IPS-NIHi11 (cell line): ENCODE measurements at regions not wholly inside any gene's neighbourhood (a gene's known extent, or its start where the extent isn't known, plus 50 kb on each side); places are given as distances from the start of the nearest gene placed in this dataset.

Experiments
- DNase-seq: peaks from one replicate; pipeline ENCODE4 v3.0.0; 2012; ENCODE audit warnings: mixed read lengths, low spot score

DNA sequence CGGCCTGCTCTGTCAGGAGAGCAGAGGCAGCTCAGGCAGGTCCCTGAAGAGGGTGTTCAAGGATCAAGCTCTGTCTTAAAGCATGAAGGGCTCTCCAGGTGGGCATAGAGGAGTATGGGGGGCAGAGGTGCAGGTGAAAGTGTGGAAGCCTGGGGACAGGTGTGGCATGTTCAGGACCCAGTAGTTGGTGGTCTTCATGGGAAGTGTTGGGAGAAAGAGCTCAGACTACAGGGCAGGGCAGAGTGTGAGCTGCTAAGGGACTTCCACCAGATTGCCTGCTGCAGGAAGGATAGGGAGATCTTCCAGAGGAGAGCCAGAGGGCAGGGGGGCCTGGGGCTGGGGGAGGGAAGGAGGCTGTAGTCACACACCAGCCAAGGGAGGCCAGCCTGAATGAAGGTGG lies 156.5 kb upstream of the GDF10 start:
- no peak for DNase-seq

DNA sequence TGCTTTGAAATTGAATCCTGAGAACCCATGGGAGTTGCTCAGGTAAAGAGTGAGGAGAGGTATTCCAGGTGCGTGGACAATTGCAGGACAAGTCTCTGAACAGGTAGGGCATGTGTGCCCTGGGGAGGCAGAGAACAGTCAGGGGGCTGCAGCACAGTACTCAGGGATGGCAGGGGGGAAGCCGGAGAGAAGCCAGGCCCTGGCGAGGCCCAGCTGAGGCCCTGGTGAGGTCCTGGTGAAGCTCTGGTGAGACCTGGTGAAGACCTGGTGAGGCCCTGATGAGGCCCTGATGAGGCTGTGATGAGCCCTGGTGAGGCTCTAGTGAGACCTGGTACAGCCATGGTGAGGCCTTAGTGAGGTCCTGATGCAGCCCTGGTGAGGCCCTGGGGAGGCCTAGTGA lies 155.5 kb upstream of the GDF10 start:
- DNase-seq: no peak

GRCh38 chr10:47145290-47145934 lies 154.6 kb upstream of the GDF10 start:
- no peak for DNase-seq

GRCh38 chr10:47146572-47146971 lies 153.4 kb upstream of the GDF10 start:
- DNase-seq: no peak

- no peak for DNase-seq
These were observed 152.8 kb upstream of the GDF10 start for GRCh38 chr10:47147186-47147585.

DNA sequence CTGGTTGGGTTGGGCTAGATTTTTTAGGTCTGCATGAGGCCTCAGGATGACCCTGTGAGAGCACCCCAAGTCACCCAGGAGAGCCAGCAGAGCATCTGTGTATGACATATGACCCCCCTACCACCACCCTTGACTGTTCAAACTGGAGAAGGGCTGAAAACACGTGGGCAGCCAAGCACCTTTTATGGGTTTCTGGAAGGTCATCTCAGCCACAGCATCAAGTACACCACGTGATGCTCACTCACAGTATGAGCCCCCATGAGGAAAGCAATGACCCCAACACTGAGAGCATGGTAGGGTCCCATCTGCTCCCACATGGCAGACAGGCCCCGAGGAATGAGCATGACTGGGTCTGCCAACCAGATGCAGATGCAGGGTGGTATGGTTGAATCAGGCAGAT lies 149.4 kb upstream of the GDF10 start:
- DNase-seq: no peak

DNA sequence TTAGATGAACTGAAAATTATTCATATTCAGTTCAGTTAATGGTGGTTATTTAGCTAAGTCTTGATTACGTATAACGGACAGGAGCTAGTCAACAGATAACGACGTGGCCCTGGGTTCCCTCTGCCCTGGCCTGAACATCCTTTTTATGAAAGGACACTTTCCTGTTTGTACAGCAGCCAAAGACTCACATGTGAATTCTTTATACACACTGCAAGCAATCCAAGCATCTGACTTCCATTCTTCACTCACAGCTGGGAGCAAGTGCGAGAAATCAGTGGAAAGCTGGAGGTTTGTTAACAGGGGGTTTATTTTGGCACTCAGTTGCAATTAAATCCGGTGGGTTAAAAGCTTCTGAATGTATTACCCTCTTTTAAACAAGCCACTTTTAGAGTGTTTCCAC lies 148.1 kb upstream of the GDF10 start:
- no peak for DNase-seq

GRCh38 chr10:47152861-47153349 lies 147.1 kb upstream of the GDF10 start:
- peak; percentile 31 for DNase-seq

- no peak for DNase-seq
These were observed 145.2 kb upstream of the GDF10 start for GRCh38 chr10:47154762-47155161.

GRCh38 chr10:47156873-47157272 lies 143.1 kb upstream of the GDF10 start:
- no peak for DNase-seq

GRCh38 chr10:47158116-47159071 lies 141.6 kb upstream of the GDF10 start:
- DNase-seq: no peak

GRCh38 chr10:47159361-47160260 lies 140.4 kb upstream of the GDF10 start:
- no peak for DNase-seq

GRCh38 chr10:47160261-47160908 lies 139.6 kb upstream of the GDF10 start:
- no peak for DNase-seq

- no peak for DNase-seq
These were observed 139.0 kb upstream of the GDF10 start for GRCh38 chr10:47160967-47161366.

- DNase-seq: no peak
These were observed 138.5 kb upstream of the GDF10 start for GRCh38 chr10:47161465-47161864.

GRCh38 chr10:47164126-47164799 lies 135.7 kb upstream of the GDF10 start:
- no peak for DNase-seq

DNA sequence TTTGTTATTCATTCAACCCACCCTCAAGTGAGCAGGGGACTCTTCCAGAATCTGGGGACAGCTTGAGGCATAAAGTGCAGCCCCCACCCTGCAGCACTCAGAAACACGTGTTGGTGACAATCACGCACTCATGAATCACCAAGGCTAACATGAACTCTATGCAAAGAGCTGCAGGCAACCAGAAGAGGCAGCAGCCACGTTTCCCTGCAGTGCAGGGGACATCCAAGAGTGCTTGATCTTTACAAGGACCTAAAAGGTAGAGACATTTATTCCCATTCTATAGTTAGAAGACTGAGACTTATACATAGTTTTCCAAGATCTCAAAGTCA lies 135.2 kb upstream of the GDF10 start:
- no peak for DNase-seq

GRCh38 chr10:47165168-47165710 lies 134.8 kb upstream of the GDF10 start:
- DNase-seq: no peak

DNA sequence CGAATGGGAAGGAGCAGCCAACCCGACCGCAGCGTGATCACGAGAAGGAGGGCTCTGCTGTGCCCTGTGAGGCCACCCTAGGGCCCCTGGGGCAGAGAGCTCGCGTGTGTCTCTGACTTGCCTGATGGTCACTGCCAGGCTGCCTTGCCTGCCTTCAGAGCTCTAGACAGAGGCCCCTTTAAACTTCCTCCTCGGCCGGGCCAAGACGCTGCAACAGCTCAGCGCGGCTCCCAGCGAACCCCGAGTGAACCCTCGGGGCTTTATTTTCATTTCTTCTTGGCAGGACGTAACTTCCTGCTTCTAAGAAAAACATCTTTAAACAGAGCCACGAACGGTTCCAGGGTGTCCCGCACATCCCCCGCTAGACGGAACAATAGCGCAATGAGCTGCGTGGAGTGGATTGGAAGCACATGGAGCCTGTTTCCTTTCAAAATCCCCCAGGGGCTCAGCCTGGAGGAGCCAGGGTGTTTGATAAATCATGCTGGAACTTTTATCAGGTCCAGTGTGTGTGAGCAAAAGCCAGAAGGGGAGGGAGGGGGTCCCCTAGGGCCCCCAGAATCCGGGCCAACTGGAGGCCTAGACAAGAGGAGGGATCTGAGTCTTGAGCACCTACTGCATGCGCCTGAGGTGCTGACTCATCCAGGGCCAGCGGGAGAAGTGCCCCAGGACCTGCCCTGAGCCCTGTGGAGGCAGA lies 134.1 kb upstream of the GDF10 start:
- DNase-seq: no peak

- no peak for DNase-seq
These were observed 133.6 kb upstream of the GDF10 start for GRCh38 chr10:47166405-47166777.
